HepG2 (cell line): ENCODE measurements at regions not wholly inside any gene's neighbourhood (a gene's known extent, or its start where the extent isn't known, plus 50 kb on each side); places are given as distances from the start of the nearest gene placed in this dataset.

ENCODE experiments used
- CBX1 ChIP-seq: IDR thresholded peaks from one replicate; pipeline ENCODE4 v1.6.1; 2016; ENCODE audit warnings: antibody characterized with exemption, low read depth
- GATAD1 ChIP-seq: IDR thresholded peaks from 2 replicates; pipeline ENCODE4 v1.6.1; 2016; ENCODE audit warnings: missing genetic modification reagents, missing compliant biosample characterization
- MLX ChIP-seq: IDR thresholded peaks from 2 replicates; pipeline ENCODE4 v1.6.1; 2016
- RNF2 ChIP-seq: fragments of 450-650 bp; conservative IDR thresholded peaks from 2 replicates; pipeline ENCODE4 v1.6.1; 2016; ENCODE audit warnings: low read depth
- SETDB1 ChIP-seq: sonication (generic); formaldehyde crosslinking; IDR thresholded peaks from 2 replicates; pipeline ENCODE4 v1.5.1; 2020; ENCODE audit warnings: missing genetic modification reagents, mild to moderate bottlenecking, borderline replicate concordance
- ZBTB34 ChIP-seq: sonication (generic); formaldehyde crosslinking; IDR thresholded peaks from 2 replicates; pipeline ENCODE4 v1.8.0; 2022; ENCODE audit warnings: mild to moderate bottlenecking, missing genetic modification reagents
- ZBTB40 ChIP-seq, 2 experiments: fragments of 450-650 bp in 1 of 2; sonication (generic) in 1 of 2; formaldehyde crosslinking in 1 of 2; IDR thresholded peaks; 2 replicates each; pipeline versions ENCODE4 v1.6.1 to v1.8.0; 2016 to 2022; ENCODE audit warnings: antibody characterized with exemption in 1 of 2, mild to moderate bottlenecking in 1 of 2, missing genetic modification reagents in 1 of 2
- ZBTB49 ChIP-seq: sonication (generic); formaldehyde crosslinking; IDR thresholded peaks from 2 replicates; pipeline ENCODE4 v1.4.0; 2020; ENCODE audit warnings: missing genetic modification reagents, borderline replicate concordance
- ZNF264 ChIP-seq: sonication (generic); formaldehyde crosslinking; IDR thresholded peaks from 2 replicates; pipeline ENCODE4 v1.4.0; 2020; ENCODE audit warnings: missing genetic modification reagents
- ZNF280B ChIP-seq: sonication (generic); formaldehyde crosslinking; IDR thresholded peaks from 2 replicates; pipeline ENCODE4 v1.5.0; 2020; ENCODE audit warnings: missing genetic modification reagents, mild to moderate bottlenecking, borderline replicate concordance
- ZNF296 ChIP-seq: sonication (generic); formaldehyde crosslinking; conservative IDR thresholded peaks from 2 replicates; pipeline ENCODE4 v1.5.0; 2020; ENCODE audit warnings: mild to moderate bottlenecking, missing genetic modification reagents
- ZNF512 ChIP-seq: sonication (generic); formaldehyde crosslinking; IDR thresholded peaks from 2 replicates; pipeline ENCODE4 v1.4.0; 2020; ENCODE audit warnings: mild to moderate bottlenecking, missing genetic modification reagents

GRCh38 chr9:107178293-107178692, 104.8 kb upstream of the RAD23B start:
- TF ChIP-seq MLX (CRISPR knock-in tag) (no peak), CBX1 (no peak), ZNF512 (CRISPR knock-in tag) (no peak), ZBTB40 (IDR thresholded peaks at IDR 0.05) (no peak), ZBTB40 (CRISPR knock-in tag; IDR thresholded peaks at IDR 0.05) (no peak), GATAD1 (CRISPR knock-in tag) (no peak), ZNF280B (CRISPR knock-in tag) (no peak), ZNF264 (CRISPR knock-in tag) (no peak), ZBTB34 (CRISPR knock-in tag) (no peak), ZBTB49 (no peak), RNF2 (no peak), ZNF296 (CRISPR knock-in tag) (no peak), SETDB1 (no peak)
